ENCODE measurements at regions not wholly inside any gene's neighbourhood (a gene's known extent, or its start where the extent isn't known, plus 50 kb on each side); places are given as distances from the start of the nearest gene placed in this dataset.

DNA sequence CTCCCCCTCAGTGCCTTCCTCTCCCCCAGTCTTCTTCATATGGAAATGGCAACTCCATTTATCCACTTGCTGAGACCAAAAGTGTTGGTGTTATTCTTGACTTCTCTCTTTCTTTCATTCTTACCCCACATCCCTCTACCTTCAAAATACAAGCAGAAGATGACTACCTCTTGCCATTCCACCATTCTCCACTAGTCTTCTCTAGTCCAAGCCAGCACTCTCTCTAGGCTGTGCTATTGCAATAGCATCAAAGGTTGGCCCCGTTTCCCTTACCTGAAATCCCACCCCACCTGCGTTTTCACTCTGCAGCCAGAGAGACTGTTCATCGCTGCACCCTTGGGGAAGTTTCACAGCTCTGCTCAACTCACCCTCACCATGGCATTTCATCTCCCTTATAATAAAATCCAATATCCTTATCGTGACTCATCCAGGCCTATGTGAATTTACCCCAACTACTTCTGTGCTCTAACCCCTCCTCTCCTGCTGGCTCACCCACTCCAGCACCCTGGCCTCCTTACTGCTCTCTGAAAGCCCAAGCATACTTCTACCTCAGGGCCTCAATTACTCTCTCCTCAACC, 109.1 kb downstream of the LSM5 start:
- Histone ChIP-seq H3K9me3 (ENCODE audit: control insufficient read depth, insufficient read depth, low read length) (peaks cover 9% of the 10 kb centered on the region), H3K27me3 (ENCODE audit: control insufficient read depth, insufficient read depth, low read length) (no peaks in the 10 kb centered on the region), H3K4me3 (ENCODE audit: low read depth, low read length) (no peak overlapping the region), H3K27ac (ENCODE audit: low read depth, low read length) (no peak overlapping the region)
- ChIA-PET CTCF (no interaction called here), POLR2A (no interaction called here)
- no peak for DNase-seq (ENCODE audit: low read depth, low spot score)
- TF ChIP-seq, protein P1, sequence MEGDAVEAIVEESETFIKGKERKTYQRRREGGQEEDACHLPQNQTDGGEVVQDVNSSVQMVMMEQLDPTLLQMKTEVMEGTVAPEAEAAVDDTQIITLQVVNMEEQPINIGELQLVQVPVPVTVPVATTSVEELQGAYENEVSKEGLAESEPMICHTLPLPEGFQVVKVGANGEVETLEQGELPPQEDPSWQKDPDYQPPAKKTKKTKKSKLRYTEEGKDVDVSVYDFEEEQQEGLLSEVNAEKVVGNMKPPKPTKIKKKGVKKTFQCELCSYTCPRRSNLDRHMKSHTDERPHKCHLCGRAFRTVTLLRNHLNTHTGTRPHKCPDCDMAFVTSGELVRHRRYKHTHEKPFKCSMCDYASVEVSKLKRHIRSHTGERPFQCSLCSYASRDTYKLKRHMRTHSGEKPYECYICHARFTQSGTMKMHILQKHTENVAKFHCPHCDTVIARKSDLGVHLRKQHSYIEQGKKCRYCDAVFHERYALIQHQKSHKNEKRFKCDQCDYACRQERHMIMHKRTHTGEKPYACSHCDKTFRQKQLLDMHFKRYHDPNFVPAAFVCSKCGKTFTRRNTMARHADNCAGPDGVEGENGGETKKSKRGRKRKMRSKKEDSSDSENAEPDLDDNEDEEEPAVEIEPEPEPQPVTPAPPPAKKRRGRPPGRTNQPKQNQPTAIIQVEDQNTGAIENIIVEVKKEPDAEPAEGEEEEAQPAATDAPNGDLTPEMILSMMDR (IDR thresholded peaks at IDR 0.05; ENCODE audit: low read depth, low read length), result no peak

DNA sequence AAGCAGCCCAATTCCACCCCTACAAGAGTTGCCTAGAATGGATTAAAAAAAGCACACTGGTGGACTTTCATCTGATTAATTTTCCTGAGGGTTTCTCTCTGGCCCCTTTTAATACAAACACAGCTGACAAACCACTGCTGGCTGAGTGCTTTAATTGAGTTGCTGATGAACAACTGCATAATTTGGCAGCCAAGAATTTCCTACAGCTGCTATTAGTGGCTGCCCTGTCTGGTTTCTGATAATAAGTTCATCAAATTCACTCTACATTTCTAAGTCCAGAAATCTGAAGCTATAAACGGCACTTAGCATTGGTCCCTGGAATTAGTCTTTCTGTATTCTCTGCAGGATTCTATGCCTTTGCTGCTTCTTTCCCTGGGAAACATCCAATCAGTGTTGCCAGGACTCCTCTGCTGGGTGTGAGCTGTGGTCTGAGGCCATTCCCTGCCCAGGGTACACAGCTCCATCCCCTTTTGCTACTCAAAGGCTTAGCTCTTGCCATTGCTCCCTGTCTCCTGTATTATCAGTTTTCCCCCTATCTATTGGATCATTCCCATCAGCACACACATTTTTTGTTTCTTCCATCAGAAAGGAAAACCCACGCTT, 110.6 kb downstream of the LSM5 start:
- Histone ChIP-seq H3K9me3 (ENCODE audit: control insufficient read depth, insufficient read depth, low read length) (peaks cover 9% of the 10 kb centered on the region), H3K27me3 (ENCODE audit: control insufficient read depth, insufficient read depth, low read length) (no peaks in the 10 kb centered on the region), H3K4me3 (ENCODE audit: low read depth, low read length) (no peak overlapping the region), H3K27ac (ENCODE audit: low read depth, low read length) (no peak overlapping the region)
- no peak for DNase-seq (ENCODE audit: low read depth, low spot score)
- TF ChIP-seq, protein P1 (IDR thresholded peaks at IDR 0.05; ENCODE audit: low read depth, low read length), result no peak
- POLR2A ChIA-PET, result no interaction called here
- CTCF ChIA-PET, result no interaction called here

DNA sequence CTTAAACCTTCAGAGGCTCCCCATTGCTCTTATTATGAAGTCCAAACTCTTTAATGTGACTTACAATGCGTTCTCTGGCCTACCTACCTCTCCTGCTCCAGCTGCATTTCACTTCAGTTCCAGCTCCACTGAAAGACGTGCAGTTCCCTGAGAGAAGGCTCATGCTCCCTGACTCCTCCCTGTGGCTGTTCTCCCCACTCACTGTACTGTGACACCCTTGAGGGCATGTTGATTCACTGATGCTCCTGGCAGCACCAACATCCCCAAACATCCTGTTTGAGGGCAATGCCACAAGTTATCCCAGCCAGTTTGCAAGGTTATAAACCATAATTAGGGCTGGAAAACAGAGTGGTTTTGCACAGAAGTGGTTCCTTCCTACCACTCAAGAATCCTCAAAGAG, 111.2 kb downstream of the LSM5 start:
- CTCF ChIA-PET, result no interaction called here
- peaks cover 9% of the 10 kb centered on the region for H3K9me3 ChIP-seq (ENCODE audit: control insufficient read depth, insufficient read depth, low read length)
- TF ChIP-seq, protein P1 (IDR thresholded peaks at IDR 0.05; ENCODE audit: low read depth, low read length), result no peak
- POLR2A ChIA-PET, result no interaction called here
- DNase-seq (ENCODE audit: low read depth, low spot score), result no peak
- H3K27me3 ChIP-seq (ENCODE audit: control insufficient read depth, insufficient read depth, low read length), result no peaks in the 10 kb centered on the region
- no peak overlapping the region for H3K27ac ChIP-seq (ENCODE audit: low read depth, low read length)
- H3K4me3 ChIP-seq (ENCODE audit: low read depth, low read length), result no peak overlapping the region

DNA sequence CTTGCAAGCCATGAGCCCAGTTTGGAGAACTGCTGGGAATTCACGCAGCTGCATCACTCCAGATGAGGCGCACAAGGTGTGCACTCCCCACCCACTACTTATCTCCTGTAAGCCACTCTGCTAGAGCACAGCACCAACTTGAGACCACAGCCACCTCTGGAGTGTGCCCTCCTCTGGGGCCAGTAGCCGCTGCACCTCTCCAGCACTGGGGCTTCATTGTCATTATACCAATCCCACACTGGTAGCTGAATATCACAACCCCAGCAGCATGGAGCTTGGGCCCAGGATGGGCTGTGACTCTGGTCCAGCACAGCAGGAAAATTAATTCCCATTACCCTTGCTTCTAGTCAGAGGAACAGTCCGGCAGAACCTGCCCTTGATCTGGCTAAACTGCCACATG, 125.6 kb downstream of the LSM5 start:
- TF ChIP-seq, protein P1 (IDR thresholded peaks at IDR 0.05; ENCODE audit: low read depth, low read length), result no peak
- Histone ChIP-seq H3K27ac (ENCODE audit: low read depth, low read length) (no peak overlapping the region), H3K27me3 (ENCODE audit: control insufficient read depth, insufficient read depth, low read length) (no peaks in the 10 kb centered on the region), H3K9me3 (ENCODE audit: control insufficient read depth, insufficient read depth, low read length) (peaks cover 17% of the 10 kb centered on the region), H3K4me3 (ENCODE audit: low read depth, low read length) (no peak overlapping the region)
- DNase-seq (ENCODE audit: low read depth, low spot score), result no peak
- POLR2A ChIA-PET, result no interaction called here
- CTCF ChIA-PET, result no interaction called here

DNA sequence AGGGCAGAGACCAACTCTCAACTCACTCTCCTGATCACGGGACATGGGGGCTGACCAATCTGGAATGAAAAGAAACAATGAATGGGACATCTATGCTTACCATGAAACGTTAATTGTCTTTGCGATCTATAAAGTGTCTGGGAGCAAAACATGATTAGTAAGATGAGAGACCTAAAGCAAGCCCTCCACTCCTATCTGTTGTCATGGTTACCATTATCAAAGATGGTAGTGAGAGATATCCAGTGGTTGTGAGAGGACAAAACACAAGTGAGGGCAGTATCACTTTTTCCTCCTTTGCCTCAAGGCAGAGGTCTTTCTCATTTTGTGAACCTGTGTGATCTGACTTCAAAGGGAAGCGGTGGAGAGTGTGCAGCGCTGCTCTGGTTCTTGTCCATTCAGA, 130.1 kb downstream of the LSM5 start:
- POLR2A ChIA-PET, result no interaction called here
- TF ChIP-seq, protein P1 (IDR thresholded peaks at IDR 0.05; ENCODE audit: low read depth, low read length), result no peak
- H3K9me3 ChIP-seq (ENCODE audit: control insufficient read depth, insufficient read depth, low read length), result peaks cover 12% of the 10 kb centered on the region
- DNase-seq (ENCODE audit: low read depth, low spot score), result no peak
- no peak overlapping the region for H3K4me3 ChIP-seq (ENCODE audit: low read depth, low read length)
- H3K27ac ChIP-seq (ENCODE audit: low read depth, low read length), result no peak overlapping the region
- H3K27me3 ChIP-seq (ENCODE audit: control insufficient read depth, insufficient read depth, low read length), result no peaks in the 10 kb centered on the region
- CTCF ChIA-PET, result no interaction called here
